Epithelial cell of esophagus (primary cell): ENCODE measurements at regions not wholly inside any gene's neighbourhood (a gene's known extent, or its start where the extent isn't known, plus 50 kb on each side); places are given as distances from the start of the nearest gene placed in this dataset.

Experiments
- DNase-seq: peaks from one replicate; pipeline ENCODE4 v3.0.0; 2010; ENCODE audit warnings: low read depth
- H3K4me3 ChIP-seq: 2 replicates; pipeline ENCODE4 v1.5.1; 2011; ENCODE audit warnings: mild to moderate bottlenecking, low read length, control low read depth
- CTCF ChIP-seq: IDR thresholded peaks from 2 replicates; pipeline ENCODE4 v1.5.1; 2011; ENCODE audit warnings: low read depth, mild to moderate bottlenecking, low read length, control low read depth, inconsistent platforms; ENCODE audit not compliant: insufficient read depth; ENCODE audit errors: missing control alignments

DNA sequence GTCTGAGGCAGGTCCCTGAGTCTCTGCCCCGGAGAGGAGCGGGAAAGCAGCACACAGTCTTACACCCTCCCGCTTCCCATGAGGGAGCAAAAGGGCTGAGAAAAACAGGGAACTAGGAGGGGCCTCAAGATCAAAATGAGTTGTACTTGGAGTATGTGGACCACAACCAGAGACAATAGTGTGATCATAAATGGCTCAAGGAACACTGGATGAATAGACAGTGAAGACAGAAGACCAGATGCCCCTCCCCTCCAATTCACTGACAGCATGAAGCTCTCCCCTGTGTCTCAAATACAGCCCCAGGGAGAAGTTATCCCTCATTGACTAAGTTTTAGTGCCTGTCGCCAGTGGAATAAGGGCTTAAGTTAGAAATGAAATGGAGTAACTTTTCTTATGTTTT lies 191.0 kb downstream of the TFAP2A start:
- TF ChIP-seq CTCF, result no peak
- no peak overlapping the region for H3K4me3 ChIP-seq
- DNase-seq, result no peak

DNA sequence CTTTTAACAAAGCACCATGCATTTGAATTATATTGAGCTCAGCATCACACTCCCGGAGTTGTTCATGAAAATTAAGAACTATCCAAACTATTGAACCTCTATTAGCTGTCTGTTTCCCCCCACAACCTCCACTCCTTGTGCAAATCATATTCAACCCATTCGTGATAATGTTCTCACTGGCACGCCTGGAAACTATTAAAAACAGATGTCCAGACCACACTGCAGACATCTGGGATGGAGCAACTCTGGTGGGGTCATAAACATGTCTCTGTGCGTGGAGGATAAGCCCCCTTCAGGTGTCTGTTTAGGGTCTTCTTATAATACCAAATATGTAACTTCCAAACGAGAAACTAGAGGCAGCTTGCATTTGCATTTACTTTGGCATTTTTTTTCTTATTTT lies 193.7 kb downstream of the TFAP2A start:
- DNase-seq, result no peak
- no peak for TF ChIP-seq CTCF
- H3K4me3 ChIP-seq, result no peak overlapping the region

DNA sequence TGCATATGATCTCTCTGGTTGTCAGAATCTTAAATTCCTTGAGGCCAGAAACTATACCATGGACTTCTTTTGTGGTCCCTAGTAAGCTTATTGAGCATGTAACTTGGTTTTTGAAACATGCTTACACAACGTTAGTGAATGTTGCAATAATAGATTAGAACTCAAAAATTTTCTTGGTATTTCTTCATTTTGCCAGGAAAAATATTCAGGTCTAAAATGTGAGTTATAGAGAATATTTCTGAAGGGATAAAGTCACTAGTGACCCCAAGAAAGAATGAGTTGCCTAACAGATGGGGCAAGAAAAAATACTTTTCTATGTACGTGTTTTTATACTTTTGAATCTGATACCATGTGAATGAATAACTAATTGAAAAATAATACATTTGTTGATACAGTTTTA lies 195.4 kb downstream of the TFAP2A start:
- H3K4me3 ChIP-seq, result no peak overlapping the region
- no peak for TF ChIP-seq CTCF
- DNase-seq, result no peak

DNA sequence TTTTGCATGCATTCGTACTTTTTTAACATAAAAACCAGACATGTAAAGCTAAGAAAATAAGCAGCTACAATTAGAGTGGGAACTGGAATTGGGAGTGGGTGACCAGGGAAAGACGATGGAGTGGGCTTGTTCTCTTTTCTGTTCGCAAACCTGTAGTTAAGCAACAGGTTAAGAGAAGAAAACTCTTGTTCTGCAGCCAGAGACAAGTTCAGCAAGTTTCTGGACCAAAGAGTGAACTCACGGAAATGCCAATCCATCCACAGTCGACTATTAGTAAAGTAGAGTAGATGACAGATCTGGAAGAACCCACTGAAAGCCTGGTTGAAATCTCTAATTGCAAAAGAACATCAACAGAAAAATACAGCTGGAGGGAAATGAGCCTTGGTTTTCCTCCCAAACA lies 197.8 kb downstream of the TFAP2A start:
- H3K4me3 ChIP-seq, result no peak overlapping the region
- no peak for TF ChIP-seq CTCF
- DNase-seq, result peak; percentile 54

GRCh38 chr6:10215326-10216110 lies 199.4 kb downstream of the TFAP2A start:
- DNase-seq, result peak; percentile 41
- no peak for TF ChIP-seq CTCF
- H3K4me3 ChIP-seq, result no peak overlapping the region

GRCh38 chr6:10210052-10210451 lies 204.8 kb downstream of the TFAP2A start:
- no peak for TF ChIP-seq CTCF
- H3K4me3 ChIP-seq, result no peak overlapping the region
- peak; percentile 55 for DNase-seq

- DNase-seq, result no peak
- no peak for TF ChIP-seq CTCF
- H3K4me3 ChIP-seq, result no peak overlapping the region
These were observed 209.0 kb downstream of the TFAP2A start for GRCh38 chr6:10205892-10206291.
